Liver (tissue), 8 donors: ENCODE measurements at regions not wholly inside any gene's neighbourhood (a gene's known extent, or its start where the extent isn't known, plus 50 kb on each side); places are given as distances from the start of the nearest gene placed in this dataset.

Experiments
- DNase-seq: peaks from one replicate; pipeline ENCODE4 v3.0.0-alpha.2; 2017; ENCODE audit warnings: low spot score
- H3K27ac ChIP-seq, 2 donors: one replicate each; pipeline ENCODE4 v1.7.0; 2013; ENCODE audit warnings: inconsistent platforms in 2 of 2, low read length in 2 of 2, control low read depth in 1 of 2, low read depth in 1 of 2, mild to moderate bottlenecking in 1 of 2
- H3K27me3 ChIP-seq, 4 donors: one replicate each; pipeline versions ENCODE4 v1.6.1 to v1.7.0; 2013; ENCODE audit warnings: low read length in 3 of 4, inconsistent platforms in 1 of 4, mild to moderate bottlenecking in 1 of 4, moderate library complexity in 1 of 4; ENCODE audit not compliant: control insufficient read depth in 4 of 4, insufficient read depth in 4 of 4
- H3K36me3 ChIP-seq, 4 donors: one replicate each; pipeline versions ENCODE4 v1.6.1 to v1.7.0; 2013; ENCODE audit warnings: low read length in 3 of 4, mild to moderate bottlenecking in 3 of 4, low read depth in 1 of 4, moderate library complexity in 1 of 4; ENCODE audit not compliant: control insufficient read depth in 4 of 4, insufficient read depth in 3 of 4
- H3K4me1 ChIP-seq, 4 donors: one replicate each; pipeline versions ENCODE4 v1.6.1 to v1.7.0; 2013; ENCODE audit warnings: low read length in 3 of 4, mild to moderate bottlenecking in 3 of 4, moderate library complexity in 1 of 4; ENCODE audit not compliant: control insufficient read depth in 4 of 4, insufficient read depth in 4 of 4
- H3K4me3 ChIP-seq, 3 donors: one replicate each; pipeline versions ENCODE4 v1.6.1 to v1.7.0; 2013; ENCODE audit warnings: low read length in 3 of 3, control low read depth in 1 of 3, low read depth in 1 of 3, mild to moderate bottlenecking in 1 of 3
- H3K9ac ChIP-seq, 2 donors: one replicate each; pipeline ENCODE4 v1.7.0; 2013; ENCODE audit warnings: low read length in 2 of 2, mild to moderate bottlenecking in 2 of 2, moderate library complexity in 2 of 2, control low read depth in 1 of 2, low read depth in 1 of 2
- H3K9me3 ChIP-seq, 4 donors: one replicate each; pipeline versions ENCODE4 v1.6.1 to v1.7.0; 2013; ENCODE audit warnings: low read length in 3 of 4; ENCODE audit not compliant: control insufficient read depth in 4 of 4
- ATF3 ChIP-seq: IDR thresholded peaks from 2 replicates; pipeline ENCODE4 v1.6.1; 2016; ENCODE audit warnings: antibody characterized with exemption
- CTCF ChIP-seq: fragments of 150-350 bp; IDR thresholded peaks from 2 replicates; pipeline ENCODE4 v1.5.1; 2017; ENCODE audit warnings: improper control_type of control experiment, low read depth, low read length; ENCODE audit not compliant: missing input control
- EGR1 ChIP-seq, 2 donors: IDR thresholded peaks; 2 replicates each; pipeline ENCODE4 v1.6.1; 2016 to 2018; ENCODE audit warnings: antibody characterized with exemption in 2 of 2, low read depth in 2 of 2
- FOXA1 ChIP-seq: IDR thresholded peaks from 2 replicates; pipeline ENCODE4 v1.6.1; 2016; ENCODE audit warnings: antibody characterized with exemption
- FOXA2 ChIP-seq: IDR thresholded peaks from 2 replicates; pipeline ENCODE4 v1.6.1; 2016; ENCODE audit warnings: antibody characterized with exemption
- GABPA ChIP-seq, 2 donors: IDR thresholded peaks in 1 of 2; conservative IDR thresholded peaks in 1 of 2; 2 replicates each; pipeline ENCODE4 v1.6.1; 2016; ENCODE audit warnings: antibody characterized with exemption in 2 of 2, mild to moderate bottlenecking in 1 of 2, moderate library complexity in 1 of 2
- HNF4A ChIP-seq, 2 donors: conservative IDR thresholded peaks; 2 replicates each; pipeline ENCODE4 v1.6.1; 2016; ENCODE audit warnings: antibody characterized with exemption in 2 of 2, mild to moderate bottlenecking in 2 of 2
- HNF4G ChIP-seq: IDR thresholded peaks from 2 replicates; pipeline ENCODE4 v1.6.1; 2016; ENCODE audit warnings: antibody characterized with exemption
- JUND ChIP-seq, 2 donors: IDR thresholded peaks; 2 replicates each; pipeline ENCODE4 v1.6.1; 2016; ENCODE audit warnings: antibody characterized with exemption in 2 of 2
- MAX ChIP-seq: IDR thresholded peaks from 2 replicates; pipeline ENCODE4 v1.6.1; 2016; ENCODE audit warnings: antibody characterized with exemption
- NR2F2 ChIP-seq: IDR thresholded peaks from 2 replicates; pipeline ENCODE4 v1.6.1; 2016; ENCODE audit warnings: antibody characterized with exemption
- RAD21 ChIP-seq, 2 donors: IDR thresholded peaks; 2 replicates each; pipeline ENCODE4 v1.6.1; 2016; ENCODE audit warnings: antibody characterized with exemption in 2 of 2, mild to moderate bottlenecking in 2 of 2
- REST ChIP-seq: IDR thresholded peaks from 2 replicates; pipeline ENCODE4 v1.6.1; 2016; ENCODE audit warnings: antibody characterized with exemption, mild to moderate bottlenecking
- RXRA ChIP-seq, 2 donors: IDR thresholded peaks; 2 replicates each; pipeline ENCODE4 v1.6.1; 2017 to 2018; ENCODE audit warnings: antibody characterized with exemption in 2 of 2, mild to moderate bottlenecking in 1 of 2
- SP1 ChIP-seq: IDR thresholded peaks from 2 replicates; pipeline ENCODE4 v1.6.1; 2018; ENCODE audit warnings: antibody characterized with exemption, mild to moderate bottlenecking
- TAF1 ChIP-seq: conservative IDR thresholded peaks from 2 replicates; pipeline ENCODE4 v1.6.1; 2016; ENCODE audit warnings: antibody characterized with exemption, mild to moderate bottlenecking
- YY1 ChIP-seq: IDR thresholded peaks from 2 replicates; pipeline ENCODE4 v1.6.1; 2016; ENCODE audit warnings: antibody characterized with exemption, mild to moderate bottlenecking
- ZBTB33 ChIP-seq: IDR thresholded peaks from 2 replicates; pipeline ENCODE4 v1.6.1; 2016; ENCODE audit warnings: antibody characterized with exemption
- whole genome bisulfite sequencing: extraction: QIAGEN DNeasy Blood & Tissue Kit; methylation state at CpG from one replicate; pipeline ENCODE4 v1.1.7; 2013; 5-methylcytosine and 5-hydroxymethylcytosine counted together
- donor health status: healthy.
- donor health status: healthy.
- donor health status: healthy.
- donor health status: healthy.
- donor health status: healthy.

GRCh38 chr14:65972891-65973290 lies 513.3 kb upstream of the CCDC196 start:
- Histone ChIP-seq H3K27ac (no peak overlapping the region), H3K27me3 (peaks cover 0 to 2% (median 0%) of the 10 kb centered on the region in 4 donors), H3K4me1 (no peaks in the 10 kb centered on the region), H3K9me3 (no peaks in the 10 kb centered on the region), H3K36me3 (no peaks in the 10 kb centered on the region), H3K9ac (no peak overlapping the region), H3K4me3 (no peak overlapping the region)
- TF ChIP-seq RAD21 (IDR thresholded peaks at IDR 0.05) (no peak), HNF4G (no peak), GABPA (IDR thresholded peaks at IDR 0.05 in 1 of 2, conservative IDR thresholded peaks at IDR 0.05 in 1 of 2) (no peak), NR2F2 (no peak), ZBTB33 (no peak), JUND (IDR thresholded peaks at IDR 0.05) (no peak), TAF1 (no peak), SP1 (no peak), RXRA (IDR thresholded peaks at IDR 0.05) (no peak), ATF3 (no peak), EGR1 (IDR thresholded peaks at IDR 0.05; ENCODE audit: low read depth in 2 of 2) (no peak), YY1 (no peak), HNF4A (conservative IDR thresholded peaks at IDR 0.05) (no peak), CTCF (no peak), FOXA1 (no peak), FOXA2 (no peak), REST (no peak), MAX (no peak)
- no peak for DNase-seq
- WGBS = 69% methylated on average over 3 of the region's 3 CpGs
